ENCODE measurements at regions not wholly inside any gene's neighbourhood (a gene's known extent, or its start where the extent isn't known, plus 50 kb on each side); places are given as distances from the start of the nearest gene placed in this dataset.

DNA sequence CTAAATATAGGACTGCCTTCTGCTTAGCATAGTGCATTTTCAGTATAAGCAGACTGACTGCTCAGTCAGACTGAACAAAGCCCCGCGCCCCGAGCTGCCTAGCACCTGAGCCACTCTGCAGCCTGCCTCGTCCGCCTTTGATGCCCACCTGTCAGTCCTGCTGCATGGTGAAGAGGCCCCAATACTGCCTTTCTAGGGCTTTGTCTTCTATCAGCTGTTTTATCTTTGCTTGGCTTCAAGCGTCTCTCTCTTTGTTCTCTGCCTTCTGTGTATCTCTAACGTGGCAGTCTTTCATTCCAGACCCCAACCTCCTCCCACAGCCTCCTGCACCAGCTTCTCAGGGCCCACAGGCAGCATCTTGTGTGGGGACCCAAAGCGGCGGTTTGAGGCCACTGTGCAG lies 1001.0 kb downstream of the VRK1 start:
- TF ChIP-seq TAF1 (IDR thresholded peaks at IDR 0.05; ENCODE audit: low read depth) (no peak), EP300 (IDR thresholded peaks at IDR 0.05; ENCODE audit: borderline replicate concordance) (no peak), REST (IDR thresholded peaks at IDR 0.05; ENCODE audit: low read depth) (no peak), RAD21 (IDR thresholded peaks at IDR 0.05; ENCODE audit: low read depth) (no peak), TCF12 (IDR thresholded peaks at IDR 0.05; ENCODE audit: low read depth) (no peak), CREB1 (IDR thresholded peaks at IDR 0.05; ENCODE audit: low read depth) (no peak), TEAD4 (IDR thresholded peaks at IDR 0.05) (no peak)
- TF ChIP-seq, protein P1, sequence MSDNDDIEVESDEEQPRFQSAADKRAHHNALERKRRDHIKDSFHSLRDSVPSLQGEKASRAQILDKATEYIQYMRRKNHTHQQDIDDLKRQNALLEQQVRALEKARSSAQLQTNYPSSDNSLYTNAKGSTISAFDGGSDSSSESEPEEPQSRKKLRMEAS (IDR thresholded peaks at IDR 0.05), result no peak
